Stomach (tissue), 8 donors: ENCODE measurements at regions not wholly inside any gene's neighbourhood (a gene's known extent, or its start where the extent isn't known, plus 50 kb on each side); places are given as distances from the start of the nearest gene placed in this dataset.

Source experiments
- DNase-seq, 2 donors: peaks; one replicate each; pipeline versions ENCODE4 v3.0.0 to v3.0.0-alpha.2; 2013 to 2019
- H3K27ac ChIP-seq, 5 donors: fragments of 200-600 bp in 4 of 5; sonication (generic) in 4 of 5; one replicate each; pipeline ENCODE4 v1.5.1; 2013 to 2019; ENCODE audit warnings: mild to moderate bottlenecking in 1 of 5, moderate library complexity in 1 of 5
- H3K27me3 ChIP-seq, 3 donors: fragments of 200-600 bp; sonication (generic); one replicate each; pipeline ENCODE4 v1.5.1; 2017 to 2019; ENCODE audit warnings: mixed run types in 1 of 3
- H3K36me3 ChIP-seq, 4 donors: fragments of 200-600 bp; sonication (generic); 1 replicate in 3 of 4; 2 replicates in 1 of 4; pipeline ENCODE4 v1.5.1; 2016 to 2019
- H3K4me1 ChIP-seq, 4 donors: fragments of 200-600 bp; sonication (generic); one replicate each; pipeline ENCODE4 v1.5.1; 2016 to 2019
- H3K4me3 ChIP-seq, 4 donors: fragments of 200-600 bp; sonication (generic) in 3 of 4; one replicate each; pipeline ENCODE4 v1.5.1; 2016 to 2019; ENCODE audit warnings: mild to moderate bottlenecking in 1 of 4
- H3K9me3 ChIP-seq, 4 donors: fragments of 200-600 bp; sonication (generic); one replicate each; pipeline ENCODE4 v1.5.1; 2016 to 2019
- CTCF ChIP-seq, 7 experiments: fragments of 450-650 bp in 4 of 7; fragments of 200-600 bp in 3 of 7; sonication (generic) in 3 of 7; IDR thresholded peaks; one replicate each; pipeline ENCODE4 v1.5.1; 2016 to 2019; ENCODE audit warnings: antibody characterized with exemption in 7 of 7, control low read depth in 2 of 7, mild to moderate bottlenecking in 1 of 7
- EP300 ChIP-seq: sonication (generic); formaldehyde crosslinking; IDR thresholded peaks from one replicate; pipeline ENCODE4 v1.6.1; 2017; ENCODE audit warnings: antibody characterized with exemption
- POLR2A ChIP-seq, 4 donors: fragments of 450-650 bp; IDR thresholded peaks; one replicate each; pipeline ENCODE4 v1.6.1; 2016; ENCODE audit warnings: antibody characterized with exemption in 4 of 4, control low read depth in 2 of 4, mild to moderate bottlenecking in 1 of 4, moderate library complexity in 1 of 4
- POLR2AphosphoS5 ChIP-seq, 3 donors: sonication (generic); formaldehyde crosslinking; IDR thresholded peaks; one replicate each; pipeline ENCODE4 v1.6.1; 2016; ENCODE audit warnings: antibody characterized with exemption in 3 of 3
- WGBS, 5 donors: extraction: QIAGEN DNeasy Blood & Tissue Kit in 3 of 5; methylation state at CpG; one replicate each; pipeline versions ENCODE4 v1.1.5 to v1.1.7; 2013 to 2018; 5-methylcytosine and 5-hydroxymethylcytosine counted together
- intact Hi-C: fragments of 100-400 bp; cut with DNase I; formaldehyde crosslinking; loops from one replicate; pipeline ENCODE4 v1.15.1; 2023; ENCODE audit warnings: low total_unique reads
- donor health status: healthy with polysubstance abuse.
- donor health status: Bipolar disorder and iron deficiency.
- donor health status: healthy.

DNA sequence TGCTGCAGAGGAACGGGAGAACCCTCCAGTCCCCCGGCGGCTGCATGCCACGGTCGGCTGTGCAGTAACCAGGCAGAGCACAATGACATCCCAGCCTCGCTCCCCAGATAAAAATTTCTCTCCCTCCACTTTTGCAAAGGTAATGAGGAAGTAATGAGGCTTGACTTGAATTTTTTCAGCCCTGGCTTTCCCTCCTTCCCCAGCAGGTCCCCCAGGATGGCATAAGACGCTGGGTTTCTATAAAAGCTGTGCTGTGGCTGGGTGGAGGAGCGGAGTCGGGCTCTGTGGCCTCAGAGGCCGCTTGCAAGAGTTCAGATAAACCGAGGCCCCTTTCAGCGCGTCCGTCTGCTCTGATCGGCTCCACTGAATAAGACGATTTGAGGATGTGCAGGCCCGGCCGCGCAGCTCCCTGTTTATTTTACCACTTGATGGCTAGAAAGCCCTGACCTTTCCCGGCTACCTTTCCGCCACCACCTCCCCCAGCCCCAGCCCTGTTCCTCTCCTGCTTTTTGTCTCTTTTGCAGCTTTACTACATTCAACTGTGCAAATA, 351.9 kb upstream of the IRX2 start:
- DNase-seq = no peak
- Histone ChIP-seq H3K4me1 (peaks cover 0 to 9% (median 0%) of the 10 kb centered on the region in 4 donors), H3K27ac (no peak overlapping the region), H3K4me3 (no peak overlapping the region), H3K27me3 (peaks cover 0 to 79% (median 5%) of the 10 kb centered on the region in 3 donors), H3K36me3 (no peaks in the 10 kb centered on the region), H3K9me3 (no peaks in the 10 kb centered on the region)
- intact Hi-C loops = no loop called here
- WGBS, 5 donors = 23 to 47% (median 26%) methylated on average over 18 to 21 of the region's 21 CpGs
- TF ChIP-seq EP300 (no peak), POLR2AphosphoS5 (IDR thresholded peaks at IDR 0.05) (no peak), CTCF (IDR thresholded peaks at IDR 0.05) (no peak), POLR2A (IDR thresholded peaks at IDR 0.05) (no peak)

DNA sequence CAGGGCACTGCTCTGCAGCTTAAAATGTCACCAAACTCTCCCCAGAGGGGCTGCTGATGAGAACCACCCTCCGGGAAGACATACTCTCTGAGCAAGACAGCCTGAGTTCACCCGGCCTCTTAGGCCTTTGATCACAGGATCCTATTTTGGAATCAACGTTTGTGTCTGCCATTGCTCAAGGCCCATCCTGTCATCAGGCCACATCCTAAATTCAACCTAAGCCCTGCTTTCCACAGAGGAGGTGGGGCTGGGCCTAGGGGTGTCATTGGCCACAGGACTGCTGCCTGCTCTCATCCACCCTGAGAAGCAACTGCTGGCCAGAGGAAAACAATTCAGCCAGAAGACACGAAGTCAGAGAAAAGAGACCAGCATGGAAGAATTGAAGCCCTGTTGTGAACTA, 351.1 kb upstream of the IRX2 start:
- 58 to 77% (median 65%) methylated on average over 3 to 4 of the region's 4 CpGs for WGBS, 5 donors
- Histone ChIP-seq H3K4me1 (peaks cover 0 to 9% (median 0%) of the 10 kb centered on the region in 4 donors), H3K27ac (no peak overlapping the region), H3K4me3 (no peak overlapping the region), H3K36me3 (no peaks in the 10 kb centered on the region), H3K9me3 (no peaks in the 10 kb centered on the region), H3K27me3 (peaks cover 0 to 71% (median 5%) of the 10 kb centered on the region in 3 donors)
- TF ChIP-seq POLR2AphosphoS5 (IDR thresholded peaks at IDR 0.05) (no peak), POLR2A (IDR thresholded peaks at IDR 0.05) (no peak)
- no peak for DNase-seq
- intact Hi-C loops = no loop called here

- Histone ChIP-seq H3K27ac (no peak overlapping the region), H3K4me3 (no peak overlapping the region), H3K9me3 (no peaks in the 10 kb centered on the region), H3K36me3 (no peaks in the 10 kb centered on the region), H3K27me3 (peaks cover 0 to 63% (median 5%) of the 10 kb centered on the region in 3 donors), H3K4me1 (peaks cover 0 to 9% (median 0%) of the 10 kb centered on the region in 4 donors)
- no peak for TF ChIP-seq POLR2A (IDR thresholded peaks at IDR 0.05)
- TF ChIP-seq EP300 = no peak
- TF ChIP-seq CTCF (IDR thresholded peaks at IDR 0.05) = no peak
- no peak for TF ChIP-seq POLR2AphosphoS5 (IDR thresholded peaks at IDR 0.05)
- intact Hi-C loops = no loop called here
- DNase-seq = no peak
- 29 to 49% (median 35%) methylated on average over 6 of the region's 6 CpGs for WGBS, 5 donors
Observed at GRCh38 chr5:3101561-3101960, 350.1 kb upstream of the IRX2 start.

DNA sequence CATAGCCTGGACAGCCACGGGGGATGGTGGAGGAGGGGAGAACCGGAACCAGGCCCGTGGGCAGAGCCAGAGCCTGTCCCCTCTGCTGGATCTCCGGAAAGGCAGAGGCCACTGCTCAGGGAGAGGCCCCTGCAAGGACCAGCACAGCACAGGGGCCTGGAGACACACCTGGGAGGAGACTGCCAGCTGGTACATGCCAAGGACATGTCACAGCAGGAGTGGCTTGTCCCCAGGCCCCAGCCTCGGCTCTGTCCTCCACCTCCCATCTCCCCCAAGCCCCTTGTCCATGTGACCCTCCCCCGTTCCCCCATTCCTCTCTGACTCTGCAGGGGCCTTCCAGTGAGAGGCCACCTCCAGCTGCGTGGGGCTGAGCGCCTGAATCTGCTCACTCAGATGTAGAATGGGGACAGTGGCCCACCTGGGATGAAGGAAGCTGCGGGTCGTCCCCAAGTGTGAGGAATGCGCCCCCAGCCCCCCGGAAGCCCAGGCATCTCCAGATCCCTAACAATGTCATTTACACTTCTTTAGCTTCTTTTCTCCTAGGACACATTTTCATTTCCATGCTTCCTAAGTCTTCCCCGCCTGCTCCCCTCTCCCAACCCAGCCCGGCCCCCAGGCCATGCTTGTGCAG, 349.6 kb upstream of the IRX2 start:
- no peak for DNase-seq
- intact Hi-C loops = no loop called here
- Histone ChIP-seq H3K4me3 (no peak overlapping the region), H3K27ac (no peak overlapping the region), H3K9me3 (no peaks in the 10 kb centered on the region), H3K4me1 (peaks cover 0 to 9% (median 0%) of the 10 kb centered on the region in 4 donors), H3K27me3 (peaks cover 0 to 58% (median 5%) of the 10 kb centered on the region in 3 donors), H3K36me3 (no peaks in the 10 kb centered on the region)
- WGBS, 5 donors = 36 to 59% (median 40%) methylated on average over 9 to 14 of the region's 14 CpGs
- TF ChIP-seq EP300 (no peak), POLR2AphosphoS5 (IDR thresholded peaks at IDR 0.05) (no peak), POLR2A (IDR thresholded peaks at IDR 0.05) (no peak), CTCF (IDR thresholded peaks at IDR 0.05) (no peak)

DNA sequence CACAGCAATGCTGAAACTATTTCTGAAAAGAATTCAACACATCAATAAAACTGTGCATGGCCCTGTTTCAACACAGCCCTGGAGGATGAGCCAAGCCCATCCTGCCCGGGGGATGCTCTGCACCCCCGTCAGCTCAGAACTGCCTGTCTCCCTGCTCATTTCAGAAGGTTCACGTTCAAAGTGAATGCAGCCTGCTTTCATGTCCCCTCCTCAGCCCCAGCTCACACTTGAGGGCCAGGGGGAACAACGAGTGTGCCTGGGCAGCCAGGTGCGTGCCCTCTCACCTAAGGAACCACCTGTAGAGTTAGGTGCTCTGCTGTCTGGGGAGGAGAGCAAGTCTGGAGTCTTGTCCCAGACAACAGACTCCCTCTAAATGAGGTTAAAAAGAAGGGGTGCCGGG, 348.5 kb upstream of the IRX2 start:
- 67 to 85% (median 77%) methylated on average over 5 to 6 of the region's 6 CpGs for WGBS, 5 donors
- no peak for DNase-seq
- Histone ChIP-seq H3K36me3 (no peaks in the 10 kb centered on the region), H3K4me1 (peaks cover 0 to 9% (median 0%) of the 10 kb centered on the region in 4 donors), H3K4me3 (no peak overlapping the region), H3K9me3 (no peaks in the 10 kb centered on the region), H3K27ac (no peak overlapping the region), H3K27me3 (peaks cover 0 to 50% (median 5%) of the 10 kb centered on the region in 3 donors)
- intact Hi-C loops = no loop called here
- TF ChIP-seq EP300 (no peak), CTCF (IDR thresholded peaks at IDR 0.05) (no peak), POLR2AphosphoS5 (IDR thresholded peaks at IDR 0.05) (no peak), POLR2A (IDR thresholded peaks at IDR 0.05) (no peak)
